Globus pallidus (tissue), 1 donor: ENCODE measurements at regions not wholly inside any gene's neighbourhood (a gene's known extent, or its start where the extent isn't known, plus 50 kb on each side); places are given as distances from the start of the nearest gene placed in this dataset.
"Not testable (repeated sequence)": the region's sequence is repeated elsewhere in the genome, so short reads cannot be mapped to it uniquely, and the experiment has no call there.

Experiments
- DNase-seq: peaks from one replicate; pipeline ENCODE4 v3.0.0-alpha.2; 2015; ENCODE audit warnings: low spot score

GRCh38 chr5:30596495-30597064 is 596.9 kb upstream of the CDH6 start:
- DNase-seq = no peak

DNA sequence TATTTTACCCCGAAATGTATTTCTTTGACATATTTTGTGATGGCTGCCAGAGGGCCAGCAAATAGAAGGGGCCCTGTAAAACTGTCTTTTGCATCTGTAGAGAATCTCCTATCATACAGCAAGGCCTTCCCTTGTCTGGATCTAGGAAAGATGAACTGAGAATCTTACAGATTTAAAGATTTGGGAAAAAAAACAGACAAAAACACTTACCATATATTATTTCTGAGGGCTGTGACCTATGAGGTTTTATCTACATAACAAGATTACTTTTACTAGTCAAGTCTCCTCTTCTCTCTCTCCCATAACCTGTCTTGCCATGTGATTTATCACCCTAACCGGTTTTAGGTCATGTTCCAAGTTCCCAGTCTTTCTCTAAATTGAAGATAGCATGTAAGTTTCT is 599.2 kb upstream of the CDH6 start:
- DNase-seq = no peak

DNA sequence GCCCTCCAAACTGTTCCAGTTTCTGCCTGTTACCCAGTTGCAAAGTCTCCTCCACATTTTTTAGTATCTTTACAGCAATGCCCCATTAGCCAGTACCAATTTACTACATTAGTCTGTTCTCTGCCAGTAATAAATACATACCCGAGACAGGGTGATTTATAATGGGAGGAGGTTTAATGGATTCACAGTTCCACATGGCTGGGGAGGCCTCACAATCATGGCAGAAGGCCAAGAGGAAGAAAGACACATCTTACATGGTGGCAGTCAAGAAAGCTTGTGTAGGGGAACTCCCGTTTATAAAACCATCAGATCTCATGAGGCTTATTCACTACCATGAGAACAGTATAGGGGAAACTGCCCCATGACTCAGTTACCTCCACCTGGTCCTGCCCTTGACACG is 600.7 kb upstream of the CDH6 start:
- DNase-seq = no peak

GRCh38 chr5:30581198-30581935 is 612.1 kb upstream of the CDH6 start:
- no peak for DNase-seq

DNA sequence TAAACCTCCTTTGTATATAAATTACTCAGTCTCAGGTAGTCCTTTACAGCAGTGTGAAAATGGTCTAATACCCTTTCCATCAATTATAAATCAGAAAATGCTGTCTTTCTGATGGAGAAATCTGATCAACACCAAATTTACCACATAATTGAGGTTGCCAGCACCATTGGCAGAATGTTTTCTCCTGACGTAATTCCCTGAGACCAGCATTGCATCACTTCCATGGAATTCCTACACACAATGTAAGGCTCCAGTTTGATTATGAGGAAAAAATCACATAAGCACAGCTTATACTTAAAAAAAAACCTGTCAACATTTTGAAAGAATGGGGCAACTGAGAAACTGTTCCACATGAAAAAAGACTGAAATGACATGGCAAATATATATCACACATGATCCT is 618.7 kb upstream of the CDH6 start:
- DNase-seq = no peak

- peak; percentile 1 for DNase-seq
These were observed 621.2 kb upstream of the CDH6 start for GRCh38 chr5:30572279-30572678.

- no peak for DNase-seq
These were observed 631.7 kb upstream of the CDH6 start for GRCh38 chr5:30561771-30562170.

- no peak for DNase-seq
These were observed 641.9 kb upstream of the CDH6 start for GRCh38 chr5:30551618-30552017.

DNA sequence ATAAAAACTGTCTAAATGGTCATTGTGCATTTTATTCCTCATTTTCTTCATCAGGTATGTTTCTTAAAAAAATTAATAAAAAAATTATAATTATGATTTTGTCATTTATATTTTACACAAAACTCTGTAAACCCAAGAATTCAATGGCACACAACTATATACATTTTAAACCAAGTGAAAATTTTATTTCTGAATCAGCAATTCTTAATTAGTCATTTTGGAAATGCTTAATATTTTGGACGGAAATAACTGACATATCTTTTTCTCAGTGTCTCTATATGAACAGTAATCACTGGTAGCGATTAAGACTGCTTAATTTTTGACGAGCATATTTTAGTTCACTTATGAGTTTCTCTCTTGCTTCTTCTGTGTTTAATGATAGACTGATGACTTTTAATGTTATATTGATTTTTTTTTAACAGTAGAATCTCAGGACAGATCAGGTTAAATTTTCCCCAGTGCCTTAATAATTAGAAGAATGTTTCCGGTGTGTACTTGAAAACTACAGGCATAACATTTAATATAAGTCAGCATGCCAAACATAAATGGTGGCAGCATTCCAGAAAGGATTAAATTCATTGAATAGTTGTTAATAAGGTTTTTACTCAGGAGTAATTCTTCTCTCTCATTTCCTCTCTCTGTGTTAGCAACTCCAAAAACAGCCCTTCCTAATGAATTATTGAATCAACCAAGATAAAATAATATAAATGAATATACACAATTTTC is 644.7 kb upstream of the CDH6 start:
- DNase-seq = no peak

GRCh38 chr5:30540150-30540549 is 653.3 kb upstream of the CDH6 start:
- no peak for DNase-seq

- DNase-seq = peak; percentile 3
These were observed 654.4 kb upstream of the CDH6 start for GRCh38 chr5:30539004-30539634.

DNA sequence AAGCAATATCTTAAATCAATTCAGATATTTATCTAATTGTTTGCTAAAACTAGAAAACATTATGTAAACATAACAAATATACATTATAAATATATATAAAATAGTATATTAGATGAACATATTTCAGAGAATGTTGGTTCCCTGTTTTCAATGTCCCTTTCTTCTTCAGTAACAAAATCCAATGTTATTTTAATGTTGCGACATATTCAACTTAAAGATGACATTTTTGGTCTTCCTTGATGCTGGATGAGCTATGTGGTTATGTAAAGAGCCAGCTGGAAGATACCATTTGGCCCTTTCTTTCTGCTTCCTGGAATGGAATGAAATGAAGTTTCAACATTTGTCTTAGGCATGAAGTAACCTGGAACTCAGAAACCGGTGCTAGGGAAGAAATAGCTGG is 668.1 kb upstream of the CDH6 start:
- no peak for DNase-seq

GRCh38 chr5:30524428-30524827 is 669.1 kb upstream of the CDH6 start:
- DNase-seq = no peak

DNA sequence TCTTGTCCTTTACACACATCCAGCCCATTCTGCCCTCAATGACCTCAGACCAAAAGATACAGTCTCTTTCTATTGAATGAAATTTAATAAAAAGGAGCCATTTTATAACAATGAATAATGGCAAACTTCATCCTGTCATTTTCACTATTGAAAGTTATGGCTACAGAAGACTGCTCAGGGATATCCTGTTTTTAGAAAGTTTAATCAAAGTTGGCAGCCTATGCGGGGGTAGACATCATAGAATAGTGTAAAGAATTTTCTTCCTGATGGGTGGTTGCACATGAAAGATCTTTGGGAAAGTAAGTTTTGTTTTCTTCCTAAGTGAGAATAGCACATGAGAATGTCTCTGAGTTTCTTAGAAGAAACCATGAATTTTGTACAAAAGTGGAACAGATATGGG is 670.4 kb upstream of the CDH6 start:
- DNase-seq = no peak

DNA sequence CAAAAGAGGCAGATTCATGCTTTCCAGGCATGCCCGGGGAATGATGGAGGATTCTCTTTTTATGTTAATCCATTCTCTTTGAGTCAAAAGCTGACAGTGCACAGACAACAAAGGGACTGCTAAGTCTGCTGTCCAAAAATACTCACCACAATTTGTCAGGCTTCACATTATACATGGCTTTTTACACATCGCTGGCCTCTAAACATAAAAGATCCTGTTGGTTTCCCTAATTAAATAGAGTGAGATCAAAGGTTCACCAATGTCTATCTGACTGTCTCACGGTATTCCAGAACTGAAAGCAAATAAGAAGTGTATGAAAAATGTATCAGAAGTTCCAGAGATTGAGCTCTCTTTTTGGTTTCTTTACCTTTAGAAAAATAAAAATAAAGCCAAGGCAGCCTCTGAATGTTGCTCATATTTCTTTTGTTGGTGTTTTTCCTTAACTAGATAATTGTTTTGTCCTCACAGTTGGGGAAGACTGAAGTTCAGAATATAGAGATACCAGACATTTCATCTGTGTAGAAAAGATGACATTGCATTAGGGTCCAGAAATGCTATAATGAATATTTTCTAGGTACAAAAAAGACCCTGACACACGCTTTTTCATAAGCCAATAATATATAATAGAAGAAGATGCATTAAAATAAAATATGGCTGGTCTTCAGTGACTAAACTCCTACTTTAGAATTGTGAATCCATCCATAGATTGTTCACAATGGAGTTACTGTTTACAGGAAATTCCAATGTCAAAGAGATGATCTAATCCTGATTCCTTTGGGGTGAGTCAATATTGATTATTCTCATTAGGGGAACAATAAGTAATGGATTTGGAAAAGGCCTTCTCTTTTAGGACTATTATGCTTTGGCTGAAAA is 688.2 kb upstream of the CDH6 start:
- peak; percentile 4 for DNase-seq

DNA sequence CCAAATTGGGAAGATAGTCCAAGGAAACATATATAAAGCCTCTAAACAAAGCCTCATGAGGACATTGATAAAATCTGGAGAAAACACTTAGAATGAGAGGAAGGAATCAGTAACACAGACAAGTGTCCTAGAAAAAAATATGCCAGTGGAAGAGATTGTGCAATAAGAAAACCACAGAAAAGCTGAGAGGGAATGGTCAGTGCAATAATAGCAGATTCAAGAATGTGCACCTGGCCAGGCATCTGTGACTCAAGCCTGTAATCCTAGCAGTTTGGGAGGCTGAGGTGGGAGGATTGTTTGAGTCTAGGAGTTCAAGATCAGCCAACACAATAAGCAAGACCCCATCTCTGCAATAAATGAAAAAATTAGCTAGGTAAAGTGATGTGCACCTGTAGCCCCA is 691.2 kb upstream of the CDH6 start:
- no peak for DNase-seq

GRCh38 chr5:30501065-30501464 is 692.4 kb upstream of the CDH6 start:
- no peak for DNase-seq

DNA sequence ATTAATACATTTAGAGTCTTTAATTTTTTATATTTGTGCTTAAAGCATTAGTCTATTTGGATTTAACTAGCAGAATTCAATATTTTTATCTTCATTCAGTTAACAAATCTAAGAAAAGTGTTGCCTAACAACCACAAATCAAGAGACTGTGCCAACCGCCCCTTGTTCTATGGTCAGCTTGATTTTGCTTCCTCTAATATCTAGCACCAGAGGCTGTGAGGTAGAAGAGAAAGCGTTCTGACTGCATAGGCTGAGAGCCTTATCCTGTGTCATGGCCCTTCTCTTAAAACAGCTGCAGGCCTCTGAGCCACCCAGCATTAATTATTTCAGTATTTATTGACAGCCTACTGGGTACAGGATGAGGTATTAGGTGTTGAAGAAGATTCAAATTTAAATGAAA is 693.0 kb upstream of the CDH6 start:
- DNase-seq = no peak

- no peak for DNase-seq
These were observed 694.1 kb upstream of the CDH6 start for GRCh38 chr5:30499402-30499801.

GRCh38 chr5:30498972-30499371 is 694.5 kb upstream of the CDH6 start:
- no peak for DNase-seq

DNA sequence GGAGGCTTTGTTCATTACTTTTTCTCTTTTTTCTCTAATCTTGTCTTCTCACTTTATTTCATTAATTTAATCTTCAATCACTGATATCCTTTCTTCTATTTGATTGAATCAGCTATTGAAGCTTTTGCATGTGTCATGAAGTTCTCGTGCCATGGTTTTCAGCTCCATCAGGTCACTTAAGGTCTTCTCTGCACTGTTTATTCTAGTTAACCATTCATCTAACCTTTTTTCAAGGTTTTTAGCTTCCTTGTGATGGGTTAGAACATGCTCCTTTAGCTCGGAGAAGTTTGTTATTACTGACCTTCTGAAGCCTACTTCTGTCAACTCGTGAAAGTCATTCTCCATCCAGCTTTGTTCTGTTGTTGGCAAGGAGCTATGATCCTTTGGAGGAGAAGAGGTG is 695.0 kb upstream of the CDH6 start:
- DNase-seq = not testable (repeated sequence)

GRCh38 chr5:30494113-30494512 is 699.4 kb upstream of the CDH6 start:
- DNase-seq = not testable (repeated sequence)
